ENCODE measurements at regions not wholly inside any gene's neighbourhood (a gene's known extent, or its start where the extent isn't known, plus 50 kb on each side); places are given as distances from the start of the nearest gene placed in this dataset.
A peak's percentile ranks its signal among the peaks of the same experiment; 100 is the strongest.

GRCh38 chr3:23055733-23056376 lies 147.3 kb upstream of the UBE2E2 start:
- Histone ChIP-seq H3K27me3 (ENCODE audit: insufficient read depth, low read length) (no peaks in the 10 kb centered on the region), H3K36me3 (ENCODE audit: insufficient read depth, low read length) (no peaks in the 10 kb centered on the region), H3K4me3 (ENCODE audit: low read length in 2 of 2) (no peak overlapping the region), H3K27ac (ENCODE audit: low read depth, low read length) (no peak overlapping the region), H3K9me3 (ENCODE audit: control insufficient read depth in 1 of 2, low read length in 2 of 2) (no peaks in the 10 kb centered on the region), H3K4me1 (ENCODE audit: insufficient read depth, low read length) (no peaks in the 10 kb centered on the region)
- Mint-ChIP-seq H3K4me3 (peak overlapping the region in 2 of 8 donors; percentile 11 to 37), H3K27me3 (no peaks in the 10 kb centered on the region), H3K9me3 (peaks cover 0 to 13% (median 6%) of the 10 kb centered on the region in 8 donors), H3K36me3 (no peaks in the 10 kb centered on the region), H3K4me1 (no peaks in the 10 kb centered on the region), H3K27ac (no peak overlapping the region)
- CTCF ChIA-PET (ENCODE audit: partially characterized antibody), result no interaction called here
- DNase-seq, result no peak
- intact Hi-C loops (cut with micrococcal nuclease), result no loop called here
- POLR2A ChIA-PET (ENCODE audit: partially characterized antibody), result no interaction called here

- no peak overlapping the region for H3K27ac Mint-ChIP-seq
- no peak overlapping the region for H3K4me3 ChIP-seq (ENCODE audit: low read length in 2 of 2)
- no peaks in the 10 kb centered on the region for H3K27me3 ChIP-seq (ENCODE audit: insufficient read depth, low read length)
- CTCF ChIA-PET (ENCODE audit: partially characterized antibody), result no interaction called here
- H3K4me1 Mint-ChIP-seq, result no peaks in the 10 kb centered on the region
- peaks cover 1 to 13% (median 7%) of the 10 kb centered on the region in 8 donors for H3K9me3 Mint-ChIP-seq
- no peaks in the 10 kb centered on the region for H3K36me3 ChIP-seq (ENCODE audit: insufficient read depth, low read length)
- H3K9me3 ChIP-seq (ENCODE audit: control insufficient read depth in 1 of 2, low read length in 2 of 2), result no peaks in the 10 kb centered on the region
- H3K27me3 Mint-ChIP-seq, result no peaks in the 10 kb centered on the region
- no peak overlapping the region for H3K4me3 Mint-ChIP-seq
- DNase-seq, result no peak
- POLR2A ChIA-PET (ENCODE audit: partially characterized antibody), result no interaction called here
- H3K27ac ChIP-seq (ENCODE audit: low read depth, low read length), result no peak overlapping the region
- no peaks in the 10 kb centered on the region for H3K4me1 ChIP-seq (ENCODE audit: insufficient read depth, low read length)
- intact Hi-C loops (cut with micrococcal nuclease), result no loop called here
- no peaks in the 10 kb centered on the region for H3K36me3 Mint-ChIP-seq
Observed at GRCh38 chr3:23062582-23062981, 140.5 kb upstream of the UBE2E2 start.

GRCh38 chr3:23062982-23063381 lies 140.1 kb upstream of the UBE2E2 start:
- no peaks in the 10 kb centered on the region for H3K27me3 ChIP-seq (ENCODE audit: insufficient read depth, low read length)
- no peak for DNase-seq
- CTCF ChIA-PET (ENCODE audit: partially characterized antibody), result no interaction called here
- Mint-ChIP-seq H3K36me3 (no peaks in the 10 kb centered on the region), H3K27ac (no peak overlapping the region), H3K4me1 (no peaks in the 10 kb centered on the region), H3K9me3 (peaks cover 1 to 13% (median 6%) of the 10 kb centered on the region in 8 donors), H3K27me3 (no peaks in the 10 kb centered on the region), H3K4me3 (no peak overlapping the region)
- no peak overlapping the region for H3K4me3 ChIP-seq (ENCODE audit: low read length in 2 of 2)
- no peaks in the 10 kb centered on the region for H3K36me3 ChIP-seq (ENCODE audit: insufficient read depth, low read length)
- H3K9me3 ChIP-seq (ENCODE audit: control insufficient read depth in 1 of 2, low read length in 2 of 2), result no peaks in the 10 kb centered on the region
- intact Hi-C loops (cut with micrococcal nuclease), result no loop called here
- H3K4me1 ChIP-seq (ENCODE audit: insufficient read depth, low read length), result no peaks in the 10 kb centered on the region
- H3K27ac ChIP-seq (ENCODE audit: low read depth, low read length), result no peak overlapping the region
- POLR2A ChIA-PET (ENCODE audit: partially characterized antibody), result no interaction called here

GRCh38 chr3:23067116-23067515 lies 136.0 kb upstream of the UBE2E2 start:
- H3K36me3 Mint-ChIP-seq, result no peaks in the 10 kb centered on the region
- POLR2A ChIA-PET (ENCODE audit: partially characterized antibody), result no interaction called here
- peaks cover 0 to 2% (median 0%) of the 10 kb centered on the region in 4 donors for H3K4me1 Mint-ChIP-seq
- intact Hi-C loops (cut with micrococcal nuclease), result no loop called here
- CTCF ChIA-PET (ENCODE audit: partially characterized antibody), result no interaction called here
- Histone ChIP-seq H3K36me3 (ENCODE audit: insufficient read depth, low read length) (no peaks in the 10 kb centered on the region), H3K27me3 (ENCODE audit: insufficient read depth, low read length) (no peaks in the 10 kb centered on the region), H3K9me3 (ENCODE audit: control insufficient read depth in 1 of 2, low read length in 2 of 2) (no peaks in the 10 kb centered on the region), H3K27ac (ENCODE audit: low read depth, low read length) (no peak overlapping the region), H3K4me3 (ENCODE audit: low read length in 2 of 2) (no peak overlapping the region), H3K4me1 (ENCODE audit: insufficient read depth, low read length) (no peaks in the 10 kb centered on the region)
- peaks cover 0 to 5% (median 3%) of the 10 kb centered on the region in 8 donors for H3K9me3 Mint-ChIP-seq
- H3K4me3 Mint-ChIP-seq, result no peak overlapping the region
- no peak for DNase-seq
- H3K27ac Mint-ChIP-seq, result no peak overlapping the region
- H3K27me3 Mint-ChIP-seq, result no peaks in the 10 kb centered on the region

GRCh38 chr3:23068016-23068728 lies 135.0 kb upstream of the UBE2E2 start:
- CTCF ChIA-PET (ENCODE audit: partially characterized antibody), result no interaction called here
- Histone ChIP-seq H3K36me3 (ENCODE audit: insufficient read depth, low read length) (no peaks in the 10 kb centered on the region), H3K27me3 (ENCODE audit: insufficient read depth, low read length) (no peaks in the 10 kb centered on the region), H3K4me3 (ENCODE audit: low read length in 2 of 2) (no peak overlapping the region), H3K9me3 (ENCODE audit: control insufficient read depth in 1 of 2, low read length in 2 of 2) (no peaks in the 10 kb centered on the region), H3K27ac (ENCODE audit: low read depth, low read length) (no peak overlapping the region), H3K4me1 (ENCODE audit: insufficient read depth, low read length) (no peaks in the 10 kb centered on the region)
- intact Hi-C loops (cut with micrococcal nuclease), result no loop called here
- DNase-seq, result no peak
- Mint-ChIP-seq H3K4me1 (peaks cover 0 to 2% (median 0%) of the 10 kb centered on the region in 4 donors), H3K27me3 (no peaks in the 10 kb centered on the region), H3K9me3 (peaks cover 0 to 5% (median 3%) of the 10 kb centered on the region in 8 donors), H3K4me3 (no peak overlapping the region), H3K36me3 (no peaks in the 10 kb centered on the region), H3K27ac (no peak overlapping the region)
- POLR2A ChIA-PET (ENCODE audit: partially characterized antibody), result no interaction called here

GRCh38 chr3:23071296-23071695 lies 131.8 kb upstream of the UBE2E2 start:
- Mint-ChIP-seq H3K27me3 (no peaks in the 10 kb centered on the region), H3K27ac (no peak overlapping the region), H3K9me3 (peaks cover 0 to 5% (median 3%) of the 10 kb centered on the region in 8 donors), H3K4me1 (peaks cover 0 to 2% (median 0%) of the 10 kb centered on the region in 4 donors), H3K36me3 (no peaks in the 10 kb centered on the region), H3K4me3 (no peak overlapping the region)
- Histone ChIP-seq H3K36me3 (ENCODE audit: insufficient read depth, low read length) (no peaks in the 10 kb centered on the region), H3K27ac (ENCODE audit: low read depth, low read length) (no peak overlapping the region), H3K27me3 (ENCODE audit: insufficient read depth, low read length) (no peaks in the 10 kb centered on the region), H3K4me1 (ENCODE audit: insufficient read depth, low read length) (no peaks in the 10 kb centered on the region), H3K9me3 (ENCODE audit: control insufficient read depth in 1 of 2, low read length in 2 of 2) (no peaks in the 10 kb centered on the region), H3K4me3 (ENCODE audit: low read length in 2 of 2) (no peak overlapping the region)
- ChIA-PET CTCF (ENCODE audit: partially characterized antibody) (no interaction called here), POLR2A (ENCODE audit: partially characterized antibody) (no interaction called here)
- DNase-seq, result no peak
- intact Hi-C loops (cut with micrococcal nuclease), result no loop called here

- peaks cover 0 to 4% (median 2%) of the 10 kb centered on the region in 8 donors for H3K9me3 Mint-ChIP-seq
- ChIA-PET CTCF (ENCODE audit: partially characterized antibody) (no interaction called here), POLR2A (ENCODE audit: partially characterized antibody) (no interaction called here)
- Histone ChIP-seq H3K27ac (ENCODE audit: low read depth, low read length) (no peak overlapping the region), H3K9me3 (ENCODE audit: control insufficient read depth in 1 of 2, low read length in 2 of 2) (no peaks in the 10 kb centered on the region), H3K27me3 (ENCODE audit: insufficient read depth, low read length) (no peaks in the 10 kb centered on the region), H3K4me3 (ENCODE audit: low read length in 2 of 2) (no peak overlapping the region), H3K36me3 (ENCODE audit: insufficient read depth, low read length) (no peaks in the 10 kb centered on the region), H3K4me1 (ENCODE audit: insufficient read depth, low read length) (no peaks in the 10 kb centered on the region)
- intact Hi-C loops (cut with micrococcal nuclease), result no loop called here
- peaks cover 0 to 2% (median 0%) of the 10 kb centered on the region in 4 donors for H3K4me1 Mint-ChIP-seq
- H3K36me3 Mint-ChIP-seq, result no peaks in the 10 kb centered on the region
- DNase-seq, result no peak
- no peak overlapping the region for H3K4me3 Mint-ChIP-seq
- H3K27me3 Mint-ChIP-seq, result no peaks in the 10 kb centered on the region
- no peak overlapping the region for H3K27ac Mint-ChIP-seq
Observed at GRCh38 chr3:23071758-23072157, 131.4 kb upstream of the UBE2E2 start.
